GM12864 (cell line): ENCODE measurements at regions not wholly inside any gene's neighbourhood (a gene's known extent, or its start where the extent isn't known, plus 50 kb on each side); places are given as distances from the start of the nearest gene placed in this dataset.

Experiments
- DNase-seq: peaks from one replicate; pipeline ENCODE4 v3.0.0-alpha.2; 2011; ENCODE audit warnings: low read depth
- H3K4me3 ChIP-seq: 2 replicates; pipeline ENCODE4 v1.5.1; 2011; ENCODE audit warnings: mild to moderate bottlenecking, low read depth, low read length, control low read depth
- TF ChIP-seq, protein P1 (sequence below): IDR thresholded peaks from 2 replicates; pipeline ENCODE4 v1.5.1; 2011; ENCODE audit warnings: low read depth, mild to moderate bottlenecking, moderate library complexity, low read length, control low read depth, inconsistent platforms; ENCODE audit errors: missing control alignments

GRCh38 chrX:94524867-94525266 is 850.9 kb downstream of the FAM133A start:
- TF ChIP-seq, protein P1, sequence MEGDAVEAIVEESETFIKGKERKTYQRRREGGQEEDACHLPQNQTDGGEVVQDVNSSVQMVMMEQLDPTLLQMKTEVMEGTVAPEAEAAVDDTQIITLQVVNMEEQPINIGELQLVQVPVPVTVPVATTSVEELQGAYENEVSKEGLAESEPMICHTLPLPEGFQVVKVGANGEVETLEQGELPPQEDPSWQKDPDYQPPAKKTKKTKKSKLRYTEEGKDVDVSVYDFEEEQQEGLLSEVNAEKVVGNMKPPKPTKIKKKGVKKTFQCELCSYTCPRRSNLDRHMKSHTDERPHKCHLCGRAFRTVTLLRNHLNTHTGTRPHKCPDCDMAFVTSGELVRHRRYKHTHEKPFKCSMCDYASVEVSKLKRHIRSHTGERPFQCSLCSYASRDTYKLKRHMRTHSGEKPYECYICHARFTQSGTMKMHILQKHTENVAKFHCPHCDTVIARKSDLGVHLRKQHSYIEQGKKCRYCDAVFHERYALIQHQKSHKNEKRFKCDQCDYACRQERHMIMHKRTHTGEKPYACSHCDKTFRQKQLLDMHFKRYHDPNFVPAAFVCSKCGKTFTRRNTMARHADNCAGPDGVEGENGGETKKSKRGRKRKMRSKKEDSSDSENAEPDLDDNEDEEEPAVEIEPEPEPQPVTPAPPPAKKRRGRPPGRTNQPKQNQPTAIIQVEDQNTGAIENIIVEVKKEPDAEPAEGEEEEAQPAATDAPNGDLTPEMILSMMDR = peak; percentile 26
- no peak overlapping the region for H3K4me3 ChIP-seq
- DNase-seq = no peak

GRCh38 chrX:94545722-94546121 is 871.7 kb downstream of the FAM133A start:
- H3K4me3 ChIP-seq = no peak overlapping the region
- TF ChIP-seq, protein P1 = no peak
- DNase-seq = no peak

DNA sequence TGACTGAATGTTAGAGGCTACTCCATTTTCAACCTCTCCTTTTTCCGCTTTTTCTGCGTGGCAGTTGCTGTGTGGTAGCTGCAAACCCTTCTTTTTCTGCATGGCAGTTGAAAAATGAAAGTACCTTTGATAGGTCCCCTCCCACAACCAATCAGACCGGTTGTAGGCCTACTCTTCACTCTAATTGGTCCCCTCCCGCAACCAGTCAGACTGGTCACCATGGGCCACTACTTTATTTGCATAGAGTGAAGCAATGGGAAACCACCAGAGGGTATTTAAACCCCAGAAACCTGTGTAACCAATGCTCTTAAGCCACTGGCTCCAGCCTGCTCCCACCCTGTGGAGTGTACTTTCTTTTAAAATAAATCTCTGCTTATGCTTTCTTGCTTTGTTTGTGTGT is 877.8 kb downstream of the FAM133A start:
- H3K4me3 ChIP-seq = no peak overlapping the region
- TF ChIP-seq, protein P1 = no peak
- no peak for DNase-seq

- no peak overlapping the region for H3K4me3 ChIP-seq
- DNase-seq = no peak
- TF ChIP-seq, protein P1 = no peak
Observed at GRCh38 chrX:94560930-94561329, 886.9 kb downstream of the FAM133A start.

- DNase-seq = no peak
- H3K4me3 ChIP-seq = no peak overlapping the region
- TF ChIP-seq, protein P1 = peak; percentile 12
Observed at GRCh38 chrX:94576367-94577004, 902.5 kb downstream of the FAM133A start.

DNA sequence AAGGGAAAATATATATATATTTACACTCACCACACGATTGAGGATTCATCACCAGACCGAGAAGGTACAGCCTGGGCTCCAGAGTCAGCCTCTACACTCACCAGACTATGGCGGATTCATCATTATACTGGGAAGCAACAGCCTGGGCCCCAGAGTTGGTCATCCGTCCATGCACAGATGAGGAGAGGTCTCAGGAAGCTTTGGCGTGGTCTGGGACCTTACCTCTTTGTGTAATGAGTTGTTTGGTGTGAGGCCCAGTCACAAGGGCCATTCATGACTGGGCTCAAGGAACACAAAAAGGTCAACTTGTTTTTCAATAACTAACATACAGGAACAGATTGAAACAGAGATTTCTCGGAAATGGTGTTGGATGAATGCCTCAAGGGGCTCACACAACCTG is 926.1 kb downstream of the FAM133A start:
- no peak for DNase-seq
- no peak overlapping the region for H3K4me3 ChIP-seq
- TF ChIP-seq, protein P1 = no peak

- TF ChIP-seq, protein P1 = no peak
- no peak overlapping the region for H3K4me3 ChIP-seq
- no peak for DNase-seq
Observed at GRCh38 chrX:94612140-94612539, 938.1 kb downstream of the FAM133A start.
